Glutamatergic neuron (in vitro differentiated cells): ENCODE measurements at regions not wholly inside any gene's neighbourhood (a gene's known extent, or its start where the extent isn't known, plus 50 kb on each side); places are given as distances from the start of the nearest gene placed in this dataset.

Experiments used
- DNase-seq: peaks from one replicate; pipeline ENCODE4 v3.0.0; 2022
- H3K27ac Mint-ChIP-seq: one replicate; pipeline ENCODE4 v1.8.0; 2020; ENCODE audit warnings: mild to moderate bottlenecking, mixed read lengths, inconsistent platforms; ENCODE audit not compliant: unreplicated experiment
- H3K27me3 Mint-ChIP-seq: one replicate; pipeline ENCODE4 v1.8.0; 2020; ENCODE audit warnings: mild to moderate bottlenecking, moderate library complexity, mixed read lengths, inconsistent platforms; ENCODE audit not compliant: unreplicated experiment
- H3K36me3 Mint-ChIP-seq: one replicate; pipeline ENCODE4 v1.8.0; 2020; ENCODE audit warnings: mild to moderate bottlenecking, mixed read lengths, inconsistent platforms; ENCODE audit not compliant: unreplicated experiment
- H3K4me1 Mint-ChIP-seq: one replicate; pipeline ENCODE4 v1.8.0; 2020; ENCODE audit warnings: mild to moderate bottlenecking, low read depth, mixed read lengths, inconsistent platforms; ENCODE audit not compliant: unreplicated experiment
- H3K4me3 Mint-ChIP-seq: one replicate; pipeline ENCODE4 v1.8.0; 2020; ENCODE audit warnings: mild to moderate bottlenecking, mixed read lengths, inconsistent platforms; ENCODE audit not compliant: unreplicated experiment
- H3K9me3 Mint-ChIP-seq: one replicate; pipeline ENCODE4 v1.8.0; 2020; ENCODE audit warnings: mild to moderate bottlenecking, moderate library complexity, mixed read lengths, inconsistent platforms; ENCODE audit not compliant: unreplicated experiment
- TF ChIP-seq, protein P1 (sequence below): fragments of 200-600 bp; sonication (generic); IDR thresholded peaks from one replicate; pipeline ENCODE4 v1.5.0; 2021; ENCODE audit not compliant: partially characterized antibody, unreplicated experiment

DNA sequence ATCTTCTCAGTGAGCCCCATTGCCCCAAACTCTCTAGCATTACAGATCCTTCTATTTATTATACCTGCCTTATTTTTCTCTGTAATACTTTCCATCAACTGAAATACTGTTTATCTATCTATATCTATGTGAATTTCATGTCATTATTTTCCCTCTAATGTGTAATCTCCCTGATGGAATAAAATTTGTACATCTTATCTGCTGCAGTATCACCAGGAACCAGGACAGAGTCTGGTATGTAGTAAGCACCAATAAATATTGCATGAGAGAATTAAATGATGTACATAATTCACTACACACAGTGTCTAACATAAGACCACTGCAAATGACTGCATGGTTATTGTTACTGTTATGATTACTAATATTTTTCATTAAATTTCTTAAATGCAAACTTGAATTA lies 759.1 kb downstream of the PRELID2 start:
- no peaks in the 10 kb centered on the region for H3K4me1 Mint-ChIP-seq
- no peaks in the 10 kb centered on the region for H3K36me3 Mint-ChIP-seq
- no peak overlapping the region for H3K27ac Mint-ChIP-seq
- TF ChIP-seq, protein P1, sequence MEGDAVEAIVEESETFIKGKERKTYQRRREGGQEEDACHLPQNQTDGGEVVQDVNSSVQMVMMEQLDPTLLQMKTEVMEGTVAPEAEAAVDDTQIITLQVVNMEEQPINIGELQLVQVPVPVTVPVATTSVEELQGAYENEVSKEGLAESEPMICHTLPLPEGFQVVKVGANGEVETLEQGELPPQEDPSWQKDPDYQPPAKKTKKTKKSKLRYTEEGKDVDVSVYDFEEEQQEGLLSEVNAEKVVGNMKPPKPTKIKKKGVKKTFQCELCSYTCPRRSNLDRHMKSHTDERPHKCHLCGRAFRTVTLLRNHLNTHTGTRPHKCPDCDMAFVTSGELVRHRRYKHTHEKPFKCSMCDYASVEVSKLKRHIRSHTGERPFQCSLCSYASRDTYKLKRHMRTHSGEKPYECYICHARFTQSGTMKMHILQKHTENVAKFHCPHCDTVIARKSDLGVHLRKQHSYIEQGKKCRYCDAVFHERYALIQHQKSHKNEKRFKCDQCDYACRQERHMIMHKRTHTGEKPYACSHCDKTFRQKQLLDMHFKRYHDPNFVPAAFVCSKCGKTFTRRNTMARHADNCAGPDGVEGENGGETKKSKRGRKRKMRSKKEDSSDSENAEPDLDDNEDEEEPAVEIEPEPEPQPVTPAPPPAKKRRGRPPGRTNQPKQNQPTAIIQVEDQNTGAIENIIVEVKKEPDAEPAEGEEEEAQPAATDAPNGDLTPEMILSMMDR: no peak
- no peaks in the 10 kb centered on the region for H3K9me3 Mint-ChIP-seq
- no peak for DNase-seq
- no peak overlapping the region for H3K4me3 Mint-ChIP-seq
- H3K27me3 Mint-ChIP-seq: no peaks in the 10 kb centered on the region

DNA sequence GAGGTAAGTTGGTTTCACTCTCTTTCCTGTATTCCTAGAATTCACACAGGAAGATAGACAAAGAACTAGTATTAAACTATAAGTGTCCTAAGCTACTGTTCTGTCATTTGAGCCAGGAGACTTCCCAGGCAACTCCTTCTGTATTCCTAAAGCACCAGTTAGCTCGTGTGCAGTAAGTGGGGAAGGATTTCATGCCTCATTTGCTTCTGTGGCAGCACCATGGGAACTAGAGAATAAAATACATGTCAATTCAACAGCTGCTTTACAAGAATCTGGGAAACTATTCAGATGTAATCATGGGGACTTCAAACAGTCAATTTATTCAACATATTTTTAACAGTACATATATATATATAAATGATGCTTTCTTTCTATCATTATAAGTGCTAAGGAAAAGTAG lies 762.3 kb downstream of the PRELID2 start:
- H3K36me3 Mint-ChIP-seq: no peaks in the 10 kb centered on the region
- no peaks in the 10 kb centered on the region for H3K27me3 Mint-ChIP-seq
- H3K4me3 Mint-ChIP-seq: no peak overlapping the region
- no peaks in the 10 kb centered on the region for H3K9me3 Mint-ChIP-seq
- no peak overlapping the region for H3K27ac Mint-ChIP-seq
- TF ChIP-seq, protein P1: no peak
- DNase-seq: no peak
- H3K4me1 Mint-ChIP-seq: no peaks in the 10 kb centered on the region

DNA sequence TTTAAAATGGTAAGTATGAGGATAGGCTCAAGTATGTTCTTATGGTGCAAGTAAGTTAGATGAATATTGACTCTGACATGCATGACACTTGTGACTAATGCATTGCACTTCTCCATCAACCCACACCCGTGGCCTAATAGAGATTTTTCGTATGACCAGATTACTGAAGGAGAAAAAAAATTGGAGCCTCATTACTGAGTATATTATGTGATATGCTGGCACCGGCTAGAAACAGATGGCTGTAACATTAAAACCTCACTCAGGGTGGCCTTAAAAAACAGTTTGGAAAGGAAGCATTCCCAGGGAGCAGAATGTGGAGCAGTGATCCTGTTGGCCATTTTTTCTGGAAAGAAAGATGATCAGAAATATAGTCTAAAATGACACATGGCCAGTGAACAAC lies 766.4 kb downstream of the PRELID2 start:
- Mint-ChIP-seq H3K27ac (no peak overlapping the region), H3K27me3 (no peaks in the 10 kb centered on the region), H3K4me3 (no peak overlapping the region), H3K36me3 (no peaks in the 10 kb centered on the region), H3K4me1 (no peaks in the 10 kb centered on the region), H3K9me3 (no peaks in the 10 kb centered on the region)
- TF ChIP-seq, protein P1: no peak
- DNase-seq: no peak

DNA sequence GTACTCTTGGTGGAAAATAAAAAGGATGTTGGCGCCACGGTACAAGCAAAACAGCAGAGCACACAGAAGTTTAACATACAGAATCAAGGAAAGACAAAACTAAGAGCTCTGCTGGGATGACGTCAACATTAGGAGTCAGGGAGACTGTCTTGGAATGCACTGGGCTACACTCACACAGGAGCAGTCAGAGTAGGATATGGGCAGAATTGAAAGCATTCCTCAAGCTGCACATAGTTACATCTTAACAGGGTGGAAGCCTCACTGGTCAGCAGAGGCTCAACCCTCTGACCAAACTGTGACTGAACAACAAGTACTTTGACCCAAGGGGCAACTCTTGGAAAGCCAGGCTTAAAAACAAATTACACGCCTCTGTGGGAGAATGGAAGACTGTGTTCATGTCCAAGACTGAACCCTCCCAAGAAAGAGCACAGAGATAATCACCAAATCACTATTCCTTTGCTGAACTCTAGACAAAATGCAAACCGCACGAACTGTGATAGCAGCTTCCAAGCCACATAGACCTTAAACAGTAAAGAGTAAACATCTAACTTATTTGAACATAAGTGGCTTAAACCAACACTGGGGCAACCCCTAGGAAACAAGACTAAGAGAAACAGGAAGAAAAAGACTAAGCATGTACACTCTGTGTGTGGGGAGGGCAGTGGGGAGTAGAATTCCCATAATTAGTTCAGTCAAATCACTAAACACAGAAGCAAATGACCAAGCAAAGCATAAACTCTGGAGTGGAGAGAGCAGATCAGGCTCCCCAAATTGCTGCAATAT lies 772.7 kb downstream of the PRELID2 start:
- Mint-ChIP-seq H3K27me3 (no peaks in the 10 kb centered on the region), H3K4me3 (no peak overlapping the region), H3K4me1 (no peaks in the 10 kb centered on the region), H3K9me3 (no peaks in the 10 kb centered on the region), H3K36me3 (no peaks in the 10 kb centered on the region), H3K27ac (no peak overlapping the region)
- DNase-seq: no peak
- TF ChIP-seq, protein P1: no peak

DNA sequence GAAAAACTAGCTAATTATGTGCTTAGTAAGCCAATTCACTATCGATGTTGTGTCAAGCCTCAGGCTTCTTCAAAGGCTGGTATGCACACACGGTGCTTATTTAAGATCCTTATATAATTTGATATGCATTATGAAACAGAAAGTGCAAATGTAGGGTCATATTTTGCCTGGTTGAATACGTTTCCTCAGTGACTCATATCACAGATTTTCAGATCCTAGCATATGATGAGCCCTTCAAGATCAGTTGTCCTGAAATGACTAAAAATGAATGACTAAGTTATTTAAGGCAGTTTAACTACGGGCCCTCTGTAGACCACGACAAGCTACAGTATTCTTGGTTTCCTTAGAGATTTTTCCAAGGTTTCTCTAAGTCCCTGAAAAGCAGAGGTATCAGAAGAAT lies 778.3 kb downstream of the PRELID2 start:
- no peaks in the 10 kb centered on the region for H3K36me3 Mint-ChIP-seq
- H3K27ac Mint-ChIP-seq: no peak overlapping the region
- H3K4me1 Mint-ChIP-seq: no peaks in the 10 kb centered on the region
- TF ChIP-seq, protein P1: no peak
- no peak overlapping the region for H3K4me3 Mint-ChIP-seq
- H3K27me3 Mint-ChIP-seq: no peaks in the 10 kb centered on the region
- no peaks in the 10 kb centered on the region for H3K9me3 Mint-ChIP-seq
- DNase-seq: no peak
